ENCODE measurements at regions not wholly inside any gene's neighbourhood (a gene's known extent, or its start where the extent isn't known, plus 50 kb on each side); places are given as distances from the start of the nearest gene placed in this dataset.
"Not testable (repeated sequence)": the region's sequence is repeated elsewhere in the genome, so short reads cannot be mapped to it uniquely, and the experiment has no call there.

DNA sequence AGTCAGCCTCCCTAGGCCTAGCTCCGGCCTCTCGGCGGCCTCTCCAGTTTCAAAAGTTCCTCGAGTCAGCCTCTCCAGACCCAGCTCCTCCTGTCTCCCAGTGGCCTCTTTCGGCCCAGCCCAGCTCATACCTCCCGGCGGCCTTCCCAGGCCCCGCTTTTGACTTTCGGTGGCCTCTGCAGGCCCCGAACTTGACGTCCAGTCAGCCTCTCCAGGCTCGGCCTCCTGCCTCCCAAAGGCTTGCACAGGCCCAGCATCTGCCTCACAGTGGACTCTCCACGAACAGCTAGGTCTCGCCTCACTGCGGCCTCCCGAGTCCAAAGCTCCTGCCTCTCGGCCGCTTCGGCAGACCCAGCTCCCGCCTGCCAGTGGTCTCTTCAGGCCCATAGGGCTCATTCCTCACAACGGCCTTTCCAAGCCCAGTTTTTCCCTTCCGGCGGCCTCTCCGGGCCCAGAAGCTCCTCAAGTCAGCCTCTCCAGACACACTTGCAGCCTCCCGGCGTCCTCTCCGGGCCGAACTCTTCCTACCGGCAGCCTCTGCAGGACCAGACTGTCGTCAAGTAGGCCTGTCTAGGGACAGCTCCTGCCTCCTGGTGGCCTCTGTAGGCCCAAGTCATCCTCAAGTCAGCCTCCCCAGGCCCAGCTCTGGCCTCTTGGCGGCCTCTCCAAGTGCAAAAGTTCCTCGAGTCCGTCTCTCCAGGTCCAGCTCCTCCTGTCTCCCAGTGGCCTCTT, 249.9 kb upstream of the ZNF722 start:
- H3K4me2 ChIP-seq (ENCODE audit: low read length); H3K36me3 ChIP-seq (ENCODE audit: low read depth, low read length); BruUV-seq (replicated peaks); H3K9me3 ChIP-seq (ENCODE audit: low read length); POLR2A ChIA-PET (ENCODE audit: unreplicated experiment); H3K4me3 ChIP-seq (ENCODE audit: low read length); H2AFZ ChIP-seq (ENCODE audit: low read length); H4K20me1 ChIP-seq (ENCODE audit: low read length); H3F3A ChIP-seq (ENCODE audit: low read length, unreplicated experiment); H3K9ac ChIP-seq (ENCODE audit: low read length); intact Hi-C loops (cut with micrococcal nuclease); ATAC-seq; DNase-seq; CTCF ChIA-PET; H3K27ac ChIP-seq (ENCODE audit: low read length); H3K79me2 ChIP-seq (ENCODE audit: low read length); H3K9me2 ChIP-seq (replicated peaks; ENCODE audit: low read length); H3K4me1 ChIP-seq (ENCODE audit: insufficient read depth, low read length); H3K27me3 ChIP-seq (ENCODE audit: low read length): not testable (repeated sequence)

DNA sequence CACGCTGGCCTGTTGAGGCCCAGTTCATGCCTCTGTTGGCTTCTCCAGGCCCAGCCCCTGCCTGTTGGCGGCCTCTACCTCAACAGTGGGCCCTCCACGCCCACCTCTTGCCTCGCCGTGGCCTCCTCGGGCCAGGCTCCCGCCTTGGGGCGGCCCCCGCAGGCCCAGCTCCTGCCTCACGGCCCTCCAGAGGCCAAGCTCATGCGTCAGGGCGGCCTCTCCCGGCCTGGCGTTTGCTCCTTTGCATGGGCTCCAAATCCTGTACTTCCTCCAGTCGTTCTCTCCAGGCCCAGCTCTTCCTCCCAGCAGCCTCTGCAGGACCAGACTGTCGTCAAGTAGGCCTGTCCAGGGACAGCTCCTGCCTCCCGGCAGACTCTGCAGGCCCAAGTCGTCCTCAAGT, 246.2 kb upstream of the ZNF722 start:
- intact Hi-C loops (cut with micrococcal nuclease); BruUV-seq (replicated peaks); CTCF ChIA-PET: not testable (repeated sequence)

DNA sequence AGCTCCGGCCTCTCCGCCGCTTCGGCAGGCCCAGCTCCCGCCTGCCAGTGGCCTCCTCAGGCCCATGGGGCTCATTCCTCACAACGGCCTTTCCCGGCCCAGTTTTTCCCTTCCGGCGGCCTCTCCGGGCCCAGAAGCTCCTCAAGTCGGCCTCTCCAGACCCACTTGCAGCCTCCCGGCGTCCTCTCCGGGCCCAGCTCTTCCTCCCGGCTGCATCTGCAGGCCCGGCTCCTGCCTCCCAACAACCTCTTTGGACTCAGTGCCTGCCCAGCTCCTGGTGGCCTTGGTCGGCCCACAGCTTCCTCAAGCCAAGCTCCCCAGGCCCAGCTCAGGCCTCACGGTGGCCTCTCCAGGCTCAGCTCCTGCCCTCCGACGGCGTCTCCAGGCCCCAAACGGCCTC, 245.5 kb upstream of the ZNF722 start:
- POLR2A ChIA-PET (ENCODE audit: unreplicated experiment); H3K79me2 ChIP-seq (ENCODE audit: low read length); H3K4me3 ChIP-seq (ENCODE audit: low read length); DNase-seq; H3K4me1 ChIP-seq (ENCODE audit: insufficient read depth, low read length); H4K20me1 ChIP-seq (ENCODE audit: low read length); BruUV-seq (replicated peaks); H3K9me2 ChIP-seq (replicated peaks; ENCODE audit: low read length); ATAC-seq; H3K4me2 ChIP-seq (ENCODE audit: low read length); intact Hi-C loops (cut with micrococcal nuclease); CTCF ChIA-PET; H3K9me3 ChIP-seq (ENCODE audit: low read length); H3K9ac ChIP-seq (ENCODE audit: low read length); H3K27me3 ChIP-seq (ENCODE audit: low read length); H3F3A ChIP-seq (ENCODE audit: low read length, unreplicated experiment); H2AFZ ChIP-seq (ENCODE audit: low read length); H3K36me3 ChIP-seq (ENCODE audit: low read depth, low read length); H3K27ac ChIP-seq (ENCODE audit: low read length): not testable (repeated sequence)

More for the DNA sequence above, 246.2 kb upstream of the ZNF722 start:
- H3K4me2 ChIP-seq (ENCODE audit: low read length); H3K79me2 ChIP-seq (ENCODE audit: low read length); H3K9me3 ChIP-seq (ENCODE audit: low read length); POLR2A ChIA-PET (ENCODE audit: unreplicated experiment); H3F3A ChIP-seq (ENCODE audit: low read length, unreplicated experiment); H3K36me3 ChIP-seq (ENCODE audit: low read depth, low read length); ATAC-seq; DNase-seq; H3K4me3 ChIP-seq (ENCODE audit: low read length); H3K9me2 ChIP-seq (replicated peaks; ENCODE audit: low read length); H3K9ac ChIP-seq (ENCODE audit: low read length); H3K4me1 ChIP-seq (ENCODE audit: insufficient read depth, low read length); H3K27ac ChIP-seq (ENCODE audit: low read length); H2AFZ ChIP-seq (ENCODE audit: low read length); H4K20me1 ChIP-seq (ENCODE audit: low read length); H3K27me3 ChIP-seq (ENCODE audit: low read length): not testable (repeated sequence)

DNA sequence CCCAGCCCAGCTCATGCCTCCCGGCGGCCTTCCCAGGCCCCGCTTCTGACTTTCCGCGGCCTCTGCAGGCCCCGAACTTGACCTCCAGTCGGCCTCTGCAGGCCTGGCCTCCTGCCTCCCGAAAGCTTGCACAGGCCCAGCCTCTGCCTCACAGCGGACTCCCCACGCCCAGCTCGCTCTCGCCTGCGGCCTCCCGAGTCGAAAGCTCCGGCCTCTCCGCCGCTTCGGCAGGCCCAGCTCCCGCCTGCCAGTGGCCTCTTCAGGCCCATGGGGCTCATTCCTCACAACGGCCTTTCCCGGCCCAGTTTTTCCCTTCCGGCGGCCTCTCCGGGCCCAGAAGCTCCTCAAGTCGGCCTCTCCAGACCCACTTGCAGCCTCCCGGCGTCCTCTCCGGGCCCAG, 238.4 kb upstream of the ZNF722 start:
- H4K20me1 ChIP-seq (ENCODE audit: low read length); H3K4me1 ChIP-seq (ENCODE audit: insufficient read depth, low read length); H3K4me2 ChIP-seq (ENCODE audit: low read length); H3K27me3 ChIP-seq (ENCODE audit: low read length); H3F3A ChIP-seq (ENCODE audit: low read length, unreplicated experiment); H3K9me2 ChIP-seq (replicated peaks; ENCODE audit: low read length); H3K27ac ChIP-seq (ENCODE audit: low read length); ATAC-seq; H3K9ac ChIP-seq (ENCODE audit: low read length); H3K9me3 ChIP-seq (ENCODE audit: low read length); H3K4me3 ChIP-seq (ENCODE audit: low read length); BruUV-seq (replicated peaks); POLR2A ChIA-PET (ENCODE audit: unreplicated experiment); DNase-seq; H3K79me2 ChIP-seq (ENCODE audit: low read length); intact Hi-C loops (cut with micrococcal nuclease); H3K36me3 ChIP-seq (ENCODE audit: low read depth, low read length); CTCF ChIA-PET; H2AFZ ChIP-seq (ENCODE audit: low read length): not testable (repeated sequence)

DNA sequence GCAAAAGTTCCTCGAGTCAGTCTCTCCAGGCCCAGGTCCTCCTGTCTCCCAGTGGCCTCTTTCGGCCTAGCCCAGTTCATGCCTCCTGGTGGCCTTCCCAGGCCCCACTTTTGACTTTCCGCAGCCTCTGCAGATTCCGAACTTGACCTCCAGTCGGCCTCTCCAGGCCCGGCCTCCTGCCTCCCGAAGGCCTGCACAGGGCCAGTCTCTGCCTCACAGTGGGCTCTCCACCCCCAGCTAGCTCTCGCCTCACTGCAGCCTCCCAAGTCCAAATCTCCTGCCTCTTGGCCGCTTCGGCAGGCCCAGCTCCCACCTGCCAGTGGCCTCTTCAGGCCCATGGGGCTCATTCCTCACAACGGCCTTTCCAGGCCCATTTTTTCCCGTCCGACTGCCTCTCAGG, 233.1 kb upstream of the ZNF722 start:
- H3F3A ChIP-seq (ENCODE audit: low read length, unreplicated experiment); H3K79me2 ChIP-seq (ENCODE audit: low read length); H4K20me1 ChIP-seq (ENCODE audit: low read length); ATAC-seq; H2AFZ ChIP-seq (ENCODE audit: low read length); BruUV-seq (replicated peaks); DNase-seq; H3K36me3 ChIP-seq (ENCODE audit: low read depth, low read length); H3K9me3 ChIP-seq (ENCODE audit: low read length); H3K9ac ChIP-seq (ENCODE audit: low read length); H3K27ac ChIP-seq (ENCODE audit: low read length); CTCF ChIA-PET; H3K9me2 ChIP-seq (replicated peaks; ENCODE audit: low read length); intact Hi-C loops (cut with micrococcal nuclease); POLR2A ChIA-PET (ENCODE audit: unreplicated experiment); H3K4me1 ChIP-seq (ENCODE audit: insufficient read depth, low read length); H3K4me3 ChIP-seq (ENCODE audit: low read length); H3K27me3 ChIP-seq (ENCODE audit: low read length); H3K4me2 ChIP-seq (ENCODE audit: low read length): not testable (repeated sequence)

DNA sequence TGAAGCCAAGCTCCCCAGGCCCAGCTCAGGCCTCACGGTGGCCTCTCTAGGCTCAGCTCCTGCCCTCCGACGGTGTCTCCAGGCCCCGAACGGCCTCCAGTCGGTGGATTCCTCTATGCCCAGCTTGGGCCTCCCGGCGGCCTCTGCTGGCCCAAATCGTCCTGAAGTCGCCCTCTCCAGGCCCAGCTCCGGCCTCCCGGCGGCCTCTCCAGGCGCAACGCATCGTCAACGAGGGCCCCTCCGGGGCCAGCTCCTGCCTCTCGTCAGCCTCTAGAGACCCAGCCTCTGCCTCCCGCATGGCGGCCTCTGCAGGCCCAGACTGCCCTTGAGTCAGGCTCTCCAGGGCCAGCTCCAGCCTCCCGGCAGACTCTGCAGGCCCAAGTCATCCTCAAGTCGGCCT, 232.5 kb upstream of the ZNF722 start:
- BruUV-seq (replicated peaks); H3K9me3 ChIP-seq (ENCODE audit: low read length); H3K27me3 ChIP-seq (ENCODE audit: low read length); CTCF ChIA-PET; H3K9me2 ChIP-seq (replicated peaks; ENCODE audit: low read length); H3K27ac ChIP-seq (ENCODE audit: low read length); H3K4me1 ChIP-seq (ENCODE audit: insufficient read depth, low read length); H2AFZ ChIP-seq (ENCODE audit: low read length); H4K20me1 ChIP-seq (ENCODE audit: low read length); H3K4me2 ChIP-seq (ENCODE audit: low read length); DNase-seq; H3K79me2 ChIP-seq (ENCODE audit: low read length); intact Hi-C loops (cut with micrococcal nuclease); POLR2A ChIA-PET (ENCODE audit: unreplicated experiment); H3K9ac ChIP-seq (ENCODE audit: low read length); ATAC-seq; H3F3A ChIP-seq (ENCODE audit: low read length, unreplicated experiment); H3K4me3 ChIP-seq (ENCODE audit: low read length); H3K36me3 ChIP-seq (ENCODE audit: low read depth, low read length): not testable (repeated sequence)

DNA sequence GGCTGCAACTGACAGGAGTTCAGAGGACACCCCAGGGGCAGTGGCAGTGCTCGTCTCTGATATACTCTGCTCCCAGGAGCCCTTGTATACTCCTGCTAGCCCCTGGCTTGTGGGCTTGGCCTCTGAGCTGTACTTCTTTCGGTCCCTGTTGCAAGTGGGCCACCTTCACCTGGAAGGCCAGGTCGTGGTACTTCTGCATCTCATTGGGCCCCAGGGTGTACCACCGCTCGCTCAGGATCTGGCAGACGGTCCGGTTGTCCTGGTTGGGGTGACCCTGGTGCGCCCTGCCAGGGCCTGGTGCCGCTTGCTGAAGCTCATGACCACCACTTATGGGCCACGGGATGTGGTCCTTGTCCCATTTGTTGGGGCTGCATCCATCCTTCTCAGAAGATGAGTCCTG, 228.5 kb upstream of the ZNF722 start:
- intact Hi-C loops (cut with micrococcal nuclease); H3K27ac ChIP-seq (ENCODE audit: low read length); H3K79me2 ChIP-seq (ENCODE audit: low read length); H3K9me2 ChIP-seq (replicated peaks; ENCODE audit: low read length); H3K36me3 ChIP-seq (ENCODE audit: low read depth, low read length); H3K4me3 ChIP-seq (ENCODE audit: low read length); H3F3A ChIP-seq (ENCODE audit: low read length, unreplicated experiment); BruUV-seq (replicated peaks); H3K4me2 ChIP-seq (ENCODE audit: low read length); H3K27me3 ChIP-seq (ENCODE audit: low read length); CTCF ChIA-PET; H3K4me1 ChIP-seq (ENCODE audit: insufficient read depth, low read length); H3K9ac ChIP-seq (ENCODE audit: low read length); H2AFZ ChIP-seq (ENCODE audit: low read length); ATAC-seq; DNase-seq; H3K9me3 ChIP-seq (ENCODE audit: low read length); POLR2A ChIA-PET (ENCODE audit: unreplicated experiment); H4K20me1 ChIP-seq (ENCODE audit: low read length): not testable (repeated sequence)
